GM18526 (cell line): ENCODE measurements at regions not wholly inside any gene's neighbourhood (a gene's known extent, or its start where the extent isn't known, plus 50 kb on each side); places are given as distances from the start of the nearest gene placed in this dataset.

Source experiments
- POLR2A ChIP-seq: IDR thresholded peaks from 3 replicates; pipeline ENCODE4 v1.6.1; 2011; ENCODE audit not compliant: insufficient read length; ENCODE audit errors: extremely low read depth

- TF ChIP-seq POLR2A, result no peak
Observed at GRCh38 chr2:60127191-60127590, 426.3 kb downstream of the BCL11A start.

GRCh38 chr2:60125611-60126426 lies 427.6 kb downstream of the BCL11A start:
- TF ChIP-seq POLR2A, result no peak

- no peak for TF ChIP-seq POLR2A
Observed at GRCh38 chr2:60119778-60120177, 433.7 kb downstream of the BCL11A start.

- no peak for TF ChIP-seq POLR2A
Observed at GRCh38 chr2:60118917-60119316, 434.5 kb downstream of the BCL11A start.

GRCh38 chr2:60118061-60118460 lies 435.4 kb downstream of the BCL11A start:
- no peak for TF ChIP-seq POLR2A

GRCh38 chr2:60116161-60116875 lies 437.1 kb downstream of the BCL11A start:
- TF ChIP-seq POLR2A, result no peak

- no peak for TF ChIP-seq POLR2A
Observed at GRCh38 chr2:60109744-60110143, 443.7 kb downstream of the BCL11A start.

GRCh38 chr2:60106836-60107529 lies 446.5 kb downstream of the BCL11A start:
- no peak for TF ChIP-seq POLR2A

GRCh38 chr2:60105906-60106305 lies 447.5 kb downstream of the BCL11A start:
- TF ChIP-seq POLR2A, result no peak

- TF ChIP-seq POLR2A, result no peak
Observed at GRCh38 chr2:60104514-60105505, 448.6 kb downstream of the BCL11A start.

GRCh38 chr2:60100034-60100433 lies 453.4 kb downstream of the BCL11A start:
- TF ChIP-seq POLR2A, result no peak

GRCh38 chr2:60098996-60099395 lies 454.5 kb downstream of the BCL11A start:
- no peak for TF ChIP-seq POLR2A

GRCh38 chr2:60097298-60097697 lies 456.2 kb downstream of the BCL11A start:
- TF ChIP-seq POLR2A, result no peak

GRCh38 chr2:60096556-60096955 lies 456.9 kb downstream of the BCL11A start:
- TF ChIP-seq POLR2A, result no peak

- TF ChIP-seq POLR2A, result no peak
Observed at GRCh38 chr2:60095903-60096302, 457.6 kb downstream of the BCL11A start.
